Ascending aorta (tissue), 2 donors: ENCODE measurements at regions not wholly inside any gene's neighbourhood (a gene's known extent, or its start where the extent isn't known, plus 50 kb on each side); places are given as distances from the start of the nearest gene placed in this dataset.

Experiments
- DNase-seq, 2 donors: peaks; one replicate each; pipeline ENCODE4 v3.0.0-alpha.2; 2019; ENCODE audit warnings: low spot score in 2 of 2
- H3K27ac ChIP-seq, 2 donors: fragments of 200-600 bp; sonication (generic); one replicate each; pipeline ENCODE4 v1.5.1; 2016 to 2017; ENCODE audit warnings: mild to moderate bottlenecking in 1 of 2
- H3K27me3 ChIP-seq: fragments of 200-600 bp; sonication (generic); one replicate; pipeline ENCODE4 v1.5.1; 2017
- H3K36me3 ChIP-seq, 2 donors: fragments of 200-600 bp; sonication (generic); one replicate each; pipeline ENCODE4 v1.5.1; 2016
- H3K4me1 ChIP-seq, 2 donors: fragments of 200-600 bp; sonication (generic); one replicate each; pipeline ENCODE4 v1.5.1; 2016 to 2017; ENCODE audit warnings: mild to moderate bottlenecking in 1 of 2
- H3K4me3 ChIP-seq, 2 donors: fragments of 200-600 bp; sonication (generic); one replicate each; pipeline ENCODE4 v1.5.1; 2016 to 2017; ENCODE audit warnings: mild to moderate bottlenecking in 1 of 2
- H3K9me3 ChIP-seq, 2 donors: fragments of 200-600 bp; sonication (generic); one replicate each; pipeline ENCODE4 v1.5.1; 2016
- CTCF ChIP-seq, 3 experiments: fragments of 200-600 bp in 2 of 3; fragments of 450-650 bp in 1 of 3; sonication (generic) in 2 of 3; IDR thresholded peaks; one replicate each; pipeline ENCODE4 v1.5.1; 2016 to 2019; ENCODE audit warnings: antibody characterized with exemption in 3 of 3, mild to moderate bottlenecking in 1 of 3, moderate library complexity in 1 of 3
- intact Hi-C: fragments of 100-400 bp; cut with DNase I; formaldehyde crosslinking; loops from one replicate; pipeline ENCODE4 v1.15.1; 2023

GRCh38 chr7:81180573-81180972 lies 261.7 kb upstream of the SEMA3C start:
- H3K9me3 ChIP-seq = no peaks in the 10 kb centered on the region
- intact Hi-C loops = no loop called here
- no peak for TF ChIP-seq CTCF (IDR thresholded peaks at IDR 0.05)
- H3K27me3 ChIP-seq = no peaks in the 10 kb centered on the region
- H3K36me3 ChIP-seq = no peaks in the 10 kb centered on the region
- no peak for DNase-seq
- no peak overlapping the region for H3K27ac ChIP-seq
- H3K4me3 ChIP-seq = no peak overlapping the region
- no peaks in the 10 kb centered on the region for H3K4me1 ChIP-seq

- intact Hi-C loops = no loop called here
- H3K4me1 ChIP-seq = no peaks in the 10 kb centered on the region
- H3K36me3 ChIP-seq = no peaks in the 10 kb centered on the region
- no peak overlapping the region for H3K4me3 ChIP-seq
- no peaks in the 10 kb centered on the region for H3K9me3 ChIP-seq
- DNase-seq = no peak
- no peak overlapping the region for H3K27ac ChIP-seq
- H3K27me3 ChIP-seq = no peaks in the 10 kb centered on the region
- no peak for TF ChIP-seq CTCF (IDR thresholded peaks at IDR 0.05)
Observed at GRCh38 chr7:81175275-81175940, 256.6 kb upstream of the SEMA3C start.

GRCh38 chr7:81173766-81174281 lies 255.0 kb upstream of the SEMA3C start:
- peak overlapping the region in 1 of 2 donors; percentile 15 for H3K4me3 ChIP-seq
- no peaks in the 10 kb centered on the region for H3K36me3 ChIP-seq
- TF ChIP-seq CTCF (IDR thresholded peaks at IDR 0.05) = no peak
- H3K9me3 ChIP-seq = no peaks in the 10 kb centered on the region
- H3K27ac ChIP-seq = no peak overlapping the region
- H3K27me3 ChIP-seq = no peaks in the 10 kb centered on the region
- intact Hi-C loops = no loop called here
- no peaks in the 10 kb centered on the region for H3K4me1 ChIP-seq
- no peak for DNase-seq

GRCh38 chr7:81170291-81170690 lies 251.4 kb upstream of the SEMA3C start:
- Histone ChIP-seq H3K4me1 (no peaks in the 10 kb centered on the region), H3K4me3 (no peak overlapping the region), H3K36me3 (no peaks in the 10 kb centered on the region), H3K9me3 (no peaks in the 10 kb centered on the region), H3K27ac (no peak overlapping the region), H3K27me3 (no peaks in the 10 kb centered on the region)
- no peak for DNase-seq
- intact Hi-C loops = no loop called here
- no peak for TF ChIP-seq CTCF (IDR thresholded peaks at IDR 0.05)

- no peaks in the 10 kb centered on the region for H3K36me3 ChIP-seq
- no peak overlapping the region for H3K4me3 ChIP-seq
- intact Hi-C loops = no loop called here
- DNase-seq = no peak
- no peaks in the 10 kb centered on the region for H3K27me3 ChIP-seq
- H3K27ac ChIP-seq = no peak overlapping the region
- TF ChIP-seq CTCF (IDR thresholded peaks at IDR 0.05) = no peak
- H3K9me3 ChIP-seq = no peaks in the 10 kb centered on the region
- no peaks in the 10 kb centered on the region for H3K4me1 ChIP-seq
Observed at GRCh38 chr7:81167934-81168333, 249.1 kb upstream of the SEMA3C start.
